Peyer's patch (tissue), 4 donors: ENCODE measurements at regions not wholly inside any gene's neighbourhood (a gene's known extent, or its start where the extent isn't known, plus 50 kb on each side); places are given as distances from the start of the nearest gene placed in this dataset.

Source experiments
- CTCF ChIP-seq, 6 experiments: fragments of 450-650 bp in 4 of 6; fragments of 200-600 bp in 2 of 6; sonication (generic) in 1 of 6; IDR thresholded peaks; one replicate each; pipeline ENCODE4 v1.5.1; 2017 to 2019; ENCODE audit warnings: antibody characterized with exemption in 6 of 6, mild to moderate bottlenecking in 3 of 6, moderate library complexity in 1 of 6
- POLR2A ChIP-seq, 2 donors: fragments of 450-650 bp; IDR thresholded peaks; one replicate each; pipeline ENCODE4 v1.5.1; 2017; ENCODE audit warnings: antibody characterized with exemption in 2 of 2, mild to moderate bottlenecking in 2 of 2, moderate library complexity in 2 of 2

GRCh38 chr14:100454437-100454836 is 131.3 kb downstream of the SLC25A47 start:
- TF ChIP-seq CTCF (IDR thresholded peaks at IDR 0.05) (no peak), POLR2A (IDR thresholded peaks at IDR 0.05) (no peak)
